IPS-18a (cell line): ENCODE measurements at regions not wholly inside any gene's neighbourhood (a gene's known extent, or its start where the extent isn't known, plus 50 kb on each side); places are given as distances from the start of the nearest gene placed in this dataset.

Experiments
- H3K27ac ChIP-seq: one replicate; pipeline ENCODE4 v1.5.1; 2013; ENCODE audit warnings: low read length
- H3K27me3 ChIP-seq: one replicate; pipeline ENCODE4 v1.6.1; 2013; ENCODE audit warnings: mild to moderate bottlenecking, low read length; ENCODE audit not compliant: control insufficient read depth, insufficient read depth
- H3K36me3 ChIP-seq: one replicate; pipeline ENCODE4 v1.6.1; 2013; ENCODE audit warnings: low read depth, low read length; ENCODE audit not compliant: control insufficient read depth
- H3K4me1 ChIP-seq: one replicate; pipeline ENCODE4 v1.6.1; 2013; ENCODE audit warnings: low read depth, low read length; ENCODE audit not compliant: control insufficient read depth
- H3K4me3 ChIP-seq: one replicate; pipeline ENCODE4 v1.5.1; 2013; ENCODE audit warnings: low read length
- H3K9ac ChIP-seq: one replicate; pipeline ENCODE4 v1.6.1; 2013; ENCODE audit warnings: mild to moderate bottlenecking, low read length, moderate library complexity
- H3K9me3 ChIP-seq: one replicate; pipeline ENCODE4 v1.6.1; 2013; ENCODE audit warnings: low read depth, low read length; ENCODE audit not compliant: control insufficient read depth

GRCh38 chr3:31174079-31174478 is 279.6 kb upstream of the GADL1 start:
- Histone ChIP-seq H3K27ac (no peak overlapping the region), H3K36me3 (no peaks in the 10 kb centered on the region), H3K4me1 (no peaks in the 10 kb centered on the region), H3K4me3 (no peak overlapping the region), H3K9ac (no peak overlapping the region), H3K9me3 (no peaks in the 10 kb centered on the region), H3K27me3 (no peaks in the 10 kb centered on the region)

GRCh38 chr3:31176045-31176444 is 281.6 kb upstream of the GADL1 start:
- Histone ChIP-seq H3K36me3 (no peaks in the 10 kb centered on the region), H3K9me3 (no peaks in the 10 kb centered on the region), H3K9ac (no peak overlapping the region), H3K27ac (no peak overlapping the region), H3K27me3 (no peaks in the 10 kb centered on the region), H3K4me3 (no peak overlapping the region), H3K4me1 (no peaks in the 10 kb centered on the region)

GRCh38 chr3:31178467-31178866 is 284.0 kb upstream of the GADL1 start:
- Histone ChIP-seq H3K4me3 (no peak overlapping the region), H3K27me3 (no peaks in the 10 kb centered on the region), H3K9me3 (no peaks in the 10 kb centered on the region), H3K36me3 (no peaks in the 10 kb centered on the region), H3K27ac (no peak overlapping the region), H3K9ac (no peak overlapping the region), H3K4me1 (no peaks in the 10 kb centered on the region)

- no peaks in the 10 kb centered on the region for H3K27me3 ChIP-seq
- H3K9ac ChIP-seq = no peak overlapping the region
- H3K36me3 ChIP-seq = no peaks in the 10 kb centered on the region
- H3K9me3 ChIP-seq = no peaks in the 10 kb centered on the region
- no peaks in the 10 kb centered on the region for H3K4me1 ChIP-seq
- H3K27ac ChIP-seq = no peak overlapping the region
- no peak overlapping the region for H3K4me3 ChIP-seq
Observed at GRCh38 chr3:31179768-31180167, 285.3 kb upstream of the GADL1 start.

GRCh38 chr3:31180274-31180673 is 285.8 kb upstream of the GADL1 start:
- Histone ChIP-seq H3K27ac (no peak overlapping the region), H3K9me3 (no peaks in the 10 kb centered on the region), H3K36me3 (no peaks in the 10 kb centered on the region), H3K4me1 (no peaks in the 10 kb centered on the region), H3K4me3 (no peak overlapping the region), H3K27me3 (no peaks in the 10 kb centered on the region), H3K9ac (no peak overlapping the region)

- Histone ChIP-seq H3K27ac (no peak overlapping the region), H3K27me3 (no peaks in the 10 kb centered on the region), H3K4me3 (no peak overlapping the region), H3K9me3 (no peaks in the 10 kb centered on the region), H3K9ac (no peak overlapping the region), H3K36me3 (no peaks in the 10 kb centered on the region), H3K4me1 (no peaks in the 10 kb centered on the region)
Observed at GRCh38 chr3:31181661-31182060, 287.2 kb upstream of the GADL1 start.

GRCh38 chr3:31182661-31183060 is 288.2 kb upstream of the GADL1 start:
- no peaks in the 10 kb centered on the region for H3K9me3 ChIP-seq
- no peak overlapping the region for H3K27ac ChIP-seq
- no peaks in the 10 kb centered on the region for H3K27me3 ChIP-seq
- no peaks in the 10 kb centered on the region for H3K36me3 ChIP-seq
- H3K4me1 ChIP-seq = no peaks in the 10 kb centered on the region
- H3K9ac ChIP-seq = no peak overlapping the region
- H3K4me3 ChIP-seq = no peak overlapping the region

- H3K9me3 ChIP-seq = no peaks in the 10 kb centered on the region
- no peaks in the 10 kb centered on the region for H3K36me3 ChIP-seq
- H3K9ac ChIP-seq = no peak overlapping the region
- H3K27me3 ChIP-seq = no peaks in the 10 kb centered on the region
- no peaks in the 10 kb centered on the region for H3K4me1 ChIP-seq
- no peak overlapping the region for H3K4me3 ChIP-seq
- no peak overlapping the region for H3K27ac ChIP-seq
Observed at GRCh38 chr3:31184261-31185061, 290.0 kb upstream of the GADL1 start.

GRCh38 chr3:31185062-31185357 is 290.5 kb upstream of the GADL1 start:
- Histone ChIP-seq H3K27ac (no peak overlapping the region), H3K4me3 (no peak overlapping the region), H3K27me3 (no peaks in the 10 kb centered on the region)

GRCh38 chr3:31186041-31186440 is 291.6 kb upstream of the GADL1 start:
- H3K36me3 ChIP-seq = no peaks in the 10 kb centered on the region
- no peak overlapping the region for H3K27ac ChIP-seq

More at GRCh38 chr3:31185062-31185357, 290.5 kb upstream of the GADL1 start:
- Histone ChIP-seq H3K36me3 (no peaks in the 10 kb centered on the region), H3K9ac (no peak overlapping the region), H3K4me1 (no peaks in the 10 kb centered on the region), H3K9me3 (no peaks in the 10 kb centered on the region)

GRCh38 chr3:31187380-31187779 is 292.9 kb upstream of the GADL1 start:
- H3K4me1 ChIP-seq = no peaks in the 10 kb centered on the region
- no peaks in the 10 kb centered on the region for H3K36me3 ChIP-seq
- no peaks in the 10 kb centered on the region for H3K9me3 ChIP-seq
- H3K9ac ChIP-seq = no peak overlapping the region
- no peaks in the 10 kb centered on the region for H3K27me3 ChIP-seq
- H3K27ac ChIP-seq = no peak overlapping the region
- H3K4me3 ChIP-seq = no peak overlapping the region

More at GRCh38 chr3:31186041-31186440, 291.6 kb upstream of the GADL1 start:
- no peaks in the 10 kb centered on the region for H3K9me3 ChIP-seq
- no peak overlapping the region for H3K9ac ChIP-seq
- H3K4me1 ChIP-seq = no peaks in the 10 kb centered on the region
- no peaks in the 10 kb centered on the region for H3K27me3 ChIP-seq
- no peak overlapping the region for H3K4me3 ChIP-seq

GRCh38 chr3:31188112-31188511 is 293.7 kb upstream of the GADL1 start:
- no peak overlapping the region for H3K4me3 ChIP-seq
- no peak overlapping the region for H3K9ac ChIP-seq
- H3K27me3 ChIP-seq = no peaks in the 10 kb centered on the region
- H3K9me3 ChIP-seq = no peaks in the 10 kb centered on the region
- H3K36me3 ChIP-seq = no peaks in the 10 kb centered on the region
- H3K27ac ChIP-seq = no peak overlapping the region
- H3K4me1 ChIP-seq = no peaks in the 10 kb centered on the region
